PFSK-1 (cell line): ENCODE measurements at regions not wholly inside any gene's neighbourhood (a gene's known extent, or its start where the extent isn't known, plus 50 kb on each side); places are given as distances from the start of the nearest gene placed in this dataset.

Experiments
- REST ChIP-seq, 2 experiments: IDR thresholded peaks; 2 replicates each; pipeline versions ENCODE4 v1.6.1 to v1.8.0; 2011 to 2012; ENCODE audit warnings: low read depth in 2 of 2, low read length in 2 of 2, control low read depth in 1 of 2, inconsistent platforms in 1 of 2, mild to moderate bottlenecking in 1 of 2, moderate library complexity in 1 of 2; ENCODE audit not compliant: insufficient read depth in 1 of 2
- SIN3A ChIP-seq: IDR thresholded peaks from 2 replicates; pipeline ENCODE4 v1.6.1; 2012; ENCODE audit warnings: mild to moderate bottlenecking, low read length, moderate library complexity, borderline replicate concordance; ENCODE audit not compliant: insufficient read depth
- TAF1 ChIP-seq: IDR thresholded peaks from 2 replicates; pipeline ENCODE4 v1.6.1; 2012; ENCODE audit warnings: low read length, control low read depth, borderline replicate concordance; ENCODE audit not compliant: insufficient read depth

- TF ChIP-seq TAF1 = no peak
- no peak for TF ChIP-seq SIN3A
- no peak for TF ChIP-seq REST (IDR thresholded peaks at IDR 0.05; ENCODE audit: insufficient read depth in 1 of 2, low read depth in 2 of 2, low read length in 2 of 2)
Observed at GRCh38 chr2:181203916-181204315, 223.5 kb downstream of the UBE2E3 start.
